ENCODE measurements at regions not wholly inside any gene's neighbourhood (a gene's known extent, or its start where the extent isn't known, plus 50 kb on each side); places are given as distances from the start of the nearest gene placed in this dataset.
A peak's percentile ranks its signal among the peaks of the same experiment; 100 is the strongest.

GRCh38 chr13:44141725-44142539, 231.7 kb upstream of the SERP2 start (continued):
- TF ChIP-seq ZNF567 (CRISPR knock-in tag; IDR thresholded peaks at IDR 0.05; ENCODE audit: borderline replicate concordance) (0 out of 2 replicates have a peak, but pooled peaks have one; percentile 34), PLSCR1 (CRISPR knock-in tag; IDR thresholded peaks at IDR 0.05; ENCODE audit: borderline replicate concordance) (no peak), ZNF614 (CRISPR knock-in tag; IDR thresholded peaks at IDR 0.05; ENCODE audit: borderline replicate concordance) (peak; percentile 87), TGIF2 (CRISPR knock-in tag; IDR thresholded peaks at IDR 0.05) (0 out of 2 replicates have a peak, but pooled peaks have one; percentile 24), RBAK (CRISPR knock-in tag; IDR thresholded peaks at IDR 0.05) (no peak), E2F2 (CRISPR knock-in tag; IDR thresholded peaks at IDR 0.05; ENCODE audit: borderline replicate concordance) (no peak), CEBPB (IDR thresholded peaks at IDR 0.05; ENCODE audit: borderline replicate concordance, low read depth, low read length) (peak; percentile 30; the same call in 1 of the 2 replicates), PPARG (CRISPR knock-in tag; conservative IDR thresholded peaks at IDR 0.05) (peak; percentile 56), NAIF1 (CRISPR knock-in tag; IDR thresholded peaks at IDR 0.05; ENCODE audit: borderline replicate concordance) (no peak), ZNF484 (CRISPR knock-in tag; IDR thresholded peaks at IDR 0.05; ENCODE audit: borderline replicate concordance, low read depth) (no peak), RBM39 (IDR thresholded peaks at IDR 0.05; ENCODE audit: low read depth, low read length, poor library complexity, severe bottlenecking) (no peak), KDM6A (CRISPR knock-in tag; IDR thresholded peaks at IDR 0.05; ENCODE audit: low read depth) (no peak), ZNF34 (CRISPR knock-in tag; IDR thresholded peaks at IDR 0.05; ENCODE audit: borderline replicate concordance) (no peak), RORA (CRISPR knock-in tag; IDR thresholded peaks at IDR 0.05) (no peak), ZNF18 (CRISPR knock-in tag; IDR thresholded peaks at IDR 0.05; ENCODE audit: insufficient replicate concordance) (no peak), ZFX (CRISPR knock-in tag; IDR thresholded peaks at IDR 0.05; ENCODE audit: low read depth) (peak; percentile 97), ZKSCAN8 (CRISPR knock-in tag; IDR thresholded peaks at IDR 0.05; ENCODE audit: borderline replicate concordance) (0 out of 2 replicates have a peak, but pooled peaks have one; percentile 41), HNRNPH1 (optimal IDR thresholded peaks at IDR 0.05; ENCODE audit: low read depth, low read length) (no peak), ZBTB38 (CRISPR knock-in tag; IDR thresholded peaks at IDR 0.05) (peak; percentile 40; the same call in 1 of the 2 replicates), MEF2D (CRISPR knock-in tag; IDR thresholded peaks at IDR 0.05) (peak; percentile 83; the same call in 1 of the 2 replicates), ZNF660 (CRISPR knock-in tag; IDR thresholded peaks at IDR 0.05; ENCODE audit: borderline replicate concordance, low read depth) (no peak), MBNL3 (CRISPR knock-in tag; conservative IDR thresholded peaks at IDR 0.05) (no peak)
- TF ChIP-seq, protein P1, sequence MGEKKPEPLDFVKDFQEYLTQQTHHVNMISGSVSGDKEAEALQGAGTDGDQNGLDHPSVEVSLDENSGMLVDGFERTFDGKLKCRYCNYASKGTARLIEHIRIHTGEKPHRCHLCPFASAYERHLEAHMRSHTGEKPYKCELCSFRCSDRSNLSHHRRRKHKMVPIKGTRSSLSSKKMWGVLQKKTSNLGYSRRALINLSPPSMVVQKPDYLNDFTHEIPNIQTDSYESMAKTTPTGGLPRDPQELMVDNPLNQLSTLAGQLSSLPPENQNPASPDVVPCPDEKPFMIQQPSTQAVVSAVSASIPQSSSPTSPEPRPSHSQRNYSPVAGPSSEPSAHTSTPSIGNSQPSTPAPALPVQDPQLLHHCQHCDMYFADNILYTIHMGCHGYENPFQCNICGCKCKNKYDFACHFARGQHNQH (CRISPR knock-in tag; IDR thresholded peaks at IDR 0.05), result peak; percentile 71
- TF ChIP-seq, protein P2, sequence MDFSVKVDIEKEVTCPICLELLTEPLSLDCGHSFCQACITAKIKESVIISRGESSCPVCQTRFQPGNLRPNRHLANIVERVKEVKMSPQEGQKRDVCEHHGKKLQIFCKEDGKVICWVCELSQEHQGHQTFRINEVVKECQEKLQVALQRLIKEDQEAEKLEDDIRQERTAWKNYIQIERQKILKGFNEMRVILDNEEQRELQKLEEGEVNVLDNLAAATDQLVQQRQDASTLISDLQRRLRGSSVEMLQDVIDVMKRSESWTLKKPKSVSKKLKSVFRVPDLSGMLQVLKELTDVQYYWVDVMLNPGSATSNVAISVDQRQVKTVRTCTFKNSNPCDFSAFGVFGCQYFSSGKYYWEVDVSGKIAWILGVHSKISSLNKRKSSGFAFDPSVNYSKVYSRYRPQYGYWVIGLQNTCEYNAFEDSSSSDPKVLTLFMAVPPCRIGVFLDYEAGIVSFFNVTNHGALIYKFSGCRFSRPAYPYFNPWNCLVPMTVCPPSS (IDR thresholded peaks at IDR 0.05), result no peak
